SK-N-SH (cell line): ENCODE measurements at regions not wholly inside any gene's neighbourhood (a gene's known extent, or its start where the extent isn't known, plus 50 kb on each side); places are given as distances from the start of the nearest gene placed in this dataset.

Experiments used
- CTCF ChIA-PET: fragments of 300-600, 350-600 bp; formaldehyde crosslinking; extraction: SDS; loops from one replicate; lab custom pipeline; 2021; lab: Yijun Ruan, JAX
- POLR2A ChIA-PET: fragments of 350-600 bp; sonication (Branson Sonifier 250); formaldehyde crosslinking; extraction: SDS; loops from one replicate; lab custom pipeline; 2020; ENCODE audit warnings: antibody characterized with exemption, inconsistent platforms; lab: Yijun Ruan, JAX
- DNase-seq: peaks from one replicate; pipeline ENCODE4 v3.0.0; 2012
- H2AFZ ChIP-seq: fragments of 200-600 bp; sonication (generic); 2 replicates; pipeline ENCODE4 v1.8.1; 2016; ENCODE audit warnings: antibody characterized with exemption, mild to moderate bottlenecking, low read depth
- H3F3A ChIP-seq: fragments of 200-600 bp; sonication (generic); replicated peaks from 2 replicates; pipeline ENCODE3; 2016; ENCODE audit warnings: antibody characterized with exemption, mild to moderate bottlenecking; ENCODE audit not compliant: insufficient read depth
- H3K27ac ChIP-seq, 2 experiments: fragments of 200-500 bp in 1 of 2; fragments of 200-600 bp in 1 of 2; sonication (Bioruptor generic) in 1 of 2; sonication (generic), shearing (Covaris generic) in 1 of 2; 2 replicates each; pipeline versions ENCODE4 v1.5.1 to v1.6.1; 2014 to 2016; ENCODE audit warnings: low read depth in 2 of 2, inconsistent platforms in 1 of 2, low read length in 1 of 2, mild to moderate bottlenecking in 1 of 2, mixed read lengths in 1 of 2
- H3K27me3 ChIP-seq: fragments of 200-600 bp; sonication (generic), shearing (Covaris generic); 2 replicates; pipeline ENCODE4 v1.6.1; 2016; ENCODE audit warnings: mixed run types; ENCODE audit not compliant: insufficient read depth
- H3K36me3 ChIP-seq, 2 experiments: fragments of 200-500 bp in 1 of 2; fragments of 200-600 bp in 1 of 2; sonication (Bioruptor generic) in 1 of 2; sonication (generic) in 1 of 2; replicated peaks in 1 of 2; 2 replicates each; pipeline versions ENCODE3 to v1.5.1; 2014 to 2016; ENCODE audit warnings: low read length in 1 of 2, mild to moderate bottlenecking in 1 of 2; ENCODE audit not compliant: insufficient read depth in 2 of 2, control insufficient read depth in 1 of 2
- H3K4me1 ChIP-seq, 2 experiments: fragments of 200-500 bp in 1 of 2; fragments of 200-600 bp in 1 of 2; sonication (Bioruptor generic) in 1 of 2; sonication (generic), shearing (Covaris generic) in 1 of 2; 2 replicates each; pipeline versions ENCODE4 v1.5.1 to v1.6.1; 2014 to 2016; ENCODE audit warnings: low read depth in 1 of 2, low read length in 1 of 2, mixed run types in 1 of 2; ENCODE audit not compliant: insufficient read depth in 2 of 2, control insufficient read depth in 1 of 2
- H3K4me2 ChIP-seq: fragments of 200-600 bp; sonication (generic), shearing (Covaris generic); 2 replicates; pipeline ENCODE4 v1.6.1; 2017; ENCODE audit warnings: mixed run types
- H3K4me3 ChIP-seq, 2 experiments: fragments of 200-500 bp in 1 of 2; fragments of 200-600 bp in 1 of 2; sonication (Bioruptor generic) in 1 of 2; sonication (generic), shearing (Covaris generic) in 1 of 2; 2 replicates each; pipeline versions ENCODE4 v1.5.1 to v1.8.1; 2014 to 2016; ENCODE audit warnings: low read depth in 2 of 2, inconsistent platforms in 1 of 2, low read length in 1 of 2, mild to moderate bottlenecking in 1 of 2, mixed read lengths in 1 of 2, moderate library complexity in 1 of 2
- H3K79me2 ChIP-seq: fragments of 200-600 bp; sonication (generic); 2 replicates; pipeline ENCODE4 v1.8.1; 2017; ENCODE audit warnings: mild to moderate bottlenecking; ENCODE audit not compliant: insufficient read depth
- H3K9ac ChIP-seq: fragments of 200-600 bp; sonication (generic); 2 replicates; pipeline ENCODE4 v1.6.1; 2017; ENCODE audit warnings: mixed run types
- H3K9me2 ChIP-seq: fragments of 200-600 bp; sonication (generic); 2 replicates; pipeline ENCODE4 v1.6.1; 2017; ENCODE audit warnings: mixed run types
- H3K9me3 ChIP-seq: fragments of 200-600 bp; sonication (generic); 2 replicates; pipeline ENCODE4 v1.6.1; 2017; ENCODE audit warnings: mixed run types, mild to moderate bottlenecking, moderate library complexity
- H4K20me1 ChIP-seq: fragments of 200-600 bp; sonication (generic); 2 replicates; pipeline ENCODE4 v1.6.1; 2017; ENCODE audit warnings: mild to moderate bottlenecking, mixed run types; ENCODE audit not compliant: insufficient read depth
- CTCF ChIP-seq: fragments of 200-600 bp; sonication (generic); IDR thresholded peaks from 2 replicates; pipeline ENCODE4 v1.6.1; 2017; ENCODE audit warnings: antibody characterized with exemption, mild to moderate bottlenecking, moderate library complexity
- ELF1 ChIP-seq: IDR thresholded peaks from 2 replicates; pipeline ENCODE4 v1.4.0; 2012
- EZH2phosphoT487 ChIP-seq: fragments of 200-600 bp; sonication (generic); IDR thresholded peaks from 2 replicates; pipeline ENCODE4 v1.6.1; 2017; ENCODE audit warnings: low read depth, mixed run types, mild to moderate bottlenecking, antibody characterized with exemption, moderate library complexity, borderline replicate concordance
- FOXJ3 ChIP-seq: sonication (generic); formaldehyde crosslinking; IDR thresholded peaks from 2 replicates; pipeline ENCODE4 v1.5.1; 2020; ENCODE audit warnings: mild to moderate bottlenecking, missing genetic modification reagents
- FOXM1 ChIP-seq: IDR thresholded peaks from 2 replicates; pipeline ENCODE4 v1.4.0; 2012; ENCODE audit warnings: low read depth, mild to moderate bottlenecking
- GABPA ChIP-seq: IDR thresholded peaks from 2 replicates; pipeline ENCODE4 v1.4.0; 2012; ENCODE audit warnings: low read depth, mild to moderate bottlenecking
- MAX ChIP-seq: IDR thresholded peaks from 2 replicates; pipeline ENCODE4 v1.4.0; 2012; ENCODE audit warnings: low read depth
- NRF1 ChIP-seq: IDR thresholded peaks from 2 replicates; pipeline ENCODE4 v1.6.1; 2012; ENCODE audit warnings: low read depth, mild to moderate bottlenecking, low read length
- RCOR1 ChIP-seq: fragments of 150-350 bp; IDR thresholded peaks from 2 replicates; pipeline ENCODE4 v1.6.1; 2017; ENCODE audit warnings: antibody characterized with exemption, low read length
- RFX5 ChIP-seq: IDR thresholded peaks from 2 replicates; pipeline ENCODE4 v1.6.1; 2012; ENCODE audit warnings: mild to moderate bottlenecking, improper control_type of control experiment, low read length
- RXRA ChIP-seq: IDR thresholded peaks from 2 replicates; pipeline ENCODE4 v1.4.0; 2012; ENCODE audit warnings: low read depth, mild to moderate bottlenecking, borderline replicate concordance
- SMC3 ChIP-seq: IDR thresholded peaks from 2 replicates; pipeline ENCODE4 v1.6.1; 2012; ENCODE audit warnings: low read depth, low read length, improper control_type of control experiment
- TAF1 ChIP-seq: IDR thresholded peaks from 2 replicates; pipeline ENCODE4 v1.6.1; 2012; ENCODE audit warnings: low read depth, mild to moderate bottlenecking, low read length, moderate library complexity, borderline replicate concordance
- USF2 ChIP-seq: fragments of 150-350 bp; IDR thresholded peaks from 2 replicates; pipeline ENCODE4 v1.6.1; 2017; ENCODE audit warnings: antibody characterized with exemption, low read length, low read depth, borderline replicate concordance
- ZBTB33 ChIP-seq: IDR thresholded peaks from 2 replicates; pipeline ENCODE4 v1.4.0; 2012; ENCODE audit warnings: low read depth, borderline replicate concordance
- WGBS: methylation state at CpG from one replicate; pipeline ENCODE4 v1.1.6; 2017; ENCODE audit warnings: low lambda C conversion rate; 5-methylcytosine and 5-hydroxymethylcytosine counted together

GRCh38 chr6:10305790-10306415 lies 109.0 kb downstream of the TFAP2A start:
- TF ChIP-seq NRF1 (no peak), RFX5 (no peak), ZBTB33 (no peak), USF2 (no peak), MAX (no peak), EZH2phosphoT487 (no peak), SMC3 (no peak), FOXJ3 (no peak), GABPA (no peak), FOXM1 (no peak), ELF1 (no peak), RCOR1 (no peak), CTCF (no peak), RXRA (no peak), TAF1 (no peak)
- Histone ChIP-seq H3K9me2 (no peaks in the 10 kb centered on the region), H3K9ac (no peak overlapping the region), H3K27ac (no peak overlapping the region), H3K27me3 (peaks cover 17% of the 10 kb centered on the region; the same call in 1 of the 2 replicates), H3K79me2 (no peaks in the 10 kb centered on the region), H3K4me1 (no peaks in the 10 kb centered on the region), H3K4me3 (no peak overlapping the region), H3F3A (no peaks in the 10 kb centered on the region), H4K20me1 (no peaks in the 10 kb centered on the region), H2AFZ (no peak overlapping the region), H3K9me3 (no peaks in the 10 kb centered on the region), H3K4me2 (no peak overlapping the region), H3K36me3 (no peaks in the 10 kb centered on the region)
- DNase-seq: no peak
- WGBS: 5% methylated on average over 7 of the region's 7 CpGs
- POLR2A ChIA-PET: no interaction called here
- CTCF ChIA-PET: no interaction called here
